B cell (primary cell): ENCODE measurements at regions not wholly inside any gene's neighbourhood (a gene's known extent, or its start where the extent isn't known, plus 50 kb on each side); places are given as distances from the start of the nearest gene placed in this dataset.

ENCODE experiments used
- EZH2 ChIP-seq: IDR thresholded peaks from 2 replicates; pipeline ENCODE4 v1.6.1; 2012; ENCODE audit warnings: borderline replicate concordance, low read depth, mild to moderate bottlenecking, moderate library complexity, low read length; ENCODE audit not compliant: insufficient read depth, poor library complexity, severe bottlenecking
- TF ChIP-seq, protein P1 (sequence below): fragments of 200-600 bp; IDR thresholded peaks from one replicate; pipeline ENCODE4 v1.8.0; 2022; ENCODE audit warnings: antibody characterized with exemption, mild to moderate bottlenecking

DNA sequence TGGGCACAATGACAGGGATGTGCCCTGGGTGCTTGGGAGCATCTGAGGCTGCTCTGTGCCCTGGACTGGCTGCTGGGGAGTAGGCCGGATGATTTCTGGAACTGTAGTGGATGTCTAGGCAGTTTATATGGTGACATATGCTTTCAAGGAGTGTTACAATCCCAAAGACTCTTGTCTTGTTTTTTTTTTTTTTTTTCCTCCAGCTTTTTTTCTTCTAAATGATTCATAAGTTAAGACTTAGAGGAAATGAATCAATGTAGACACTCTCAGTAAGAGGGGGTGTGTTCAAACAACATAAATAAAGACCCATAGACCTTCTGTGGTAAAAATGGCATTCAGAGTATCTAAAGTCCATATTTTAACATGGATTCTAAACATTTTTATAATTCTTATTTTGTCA lies 706.1 kb upstream of the GOLIM4 start:
- TF ChIP-seq, protein P1, sequence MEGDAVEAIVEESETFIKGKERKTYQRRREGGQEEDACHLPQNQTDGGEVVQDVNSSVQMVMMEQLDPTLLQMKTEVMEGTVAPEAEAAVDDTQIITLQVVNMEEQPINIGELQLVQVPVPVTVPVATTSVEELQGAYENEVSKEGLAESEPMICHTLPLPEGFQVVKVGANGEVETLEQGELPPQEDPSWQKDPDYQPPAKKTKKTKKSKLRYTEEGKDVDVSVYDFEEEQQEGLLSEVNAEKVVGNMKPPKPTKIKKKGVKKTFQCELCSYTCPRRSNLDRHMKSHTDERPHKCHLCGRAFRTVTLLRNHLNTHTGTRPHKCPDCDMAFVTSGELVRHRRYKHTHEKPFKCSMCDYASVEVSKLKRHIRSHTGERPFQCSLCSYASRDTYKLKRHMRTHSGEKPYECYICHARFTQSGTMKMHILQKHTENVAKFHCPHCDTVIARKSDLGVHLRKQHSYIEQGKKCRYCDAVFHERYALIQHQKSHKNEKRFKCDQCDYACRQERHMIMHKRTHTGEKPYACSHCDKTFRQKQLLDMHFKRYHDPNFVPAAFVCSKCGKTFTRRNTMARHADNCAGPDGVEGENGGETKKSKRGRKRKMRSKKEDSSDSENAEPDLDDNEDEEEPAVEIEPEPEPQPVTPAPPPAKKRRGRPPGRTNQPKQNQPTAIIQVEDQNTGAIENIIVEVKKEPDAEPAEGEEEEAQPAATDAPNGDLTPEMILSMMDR: no peak
- TF ChIP-seq EZH2: no peak
